Caco-2 (cell line): ENCODE measurements at regions not wholly inside any gene's neighbourhood (a gene's known extent, or its start where the extent isn't known, plus 50 kb on each side); places are given as distances from the start of the nearest gene placed in this dataset.

Experiments used
- BruUV-seq: library from RNA; stranded (reverse); fragments of 400-500 nt; replicated peaks from 2 replicates; lab custom pipeline; 2021; lab: Mats Ljungman, UMichigan
- CTCF ChIA-PET: fragments of 300-600 bp; sonication (Branson Sonifier 250); formaldehyde crosslinking; loops from one replicate; lab custom pipeline; 2022; ENCODE audit warnings: antibody characterized with exemption; lab: Charles Lee
- POLR2A ChIA-PET: fragments of 300-600 bp; sonication (Branson Sonifier 250); formaldehyde crosslinking; loops from one replicate; lab custom pipeline; 2022; ENCODE audit warnings: antibody characterized with exemption; lab: Charles Lee
- DNase-seq, 2 experiments: peaks; one replicate each; pipeline versions ENCODE4 v3.0.0 to v3.0.0-alpha.2; 2020 to 2022
- H3K27me3 ChIP-seq: replicated peaks from 2 replicates; pipeline ENCODE4 v1.6.0; 2011; ENCODE audit warnings: low read length; ENCODE audit not compliant: control insufficient read depth, insufficient read depth
- H3K36me3 ChIP-seq: 2 replicates; pipeline ENCODE4 v1.5.1; 2011; ENCODE audit warnings: low read length; ENCODE audit not compliant: control insufficient read depth, insufficient read depth
- H3K4me1 ChIP-seq: fragments of 250-450 bp; sonication (Bioruptor Pico); 2 replicates; pipeline ENCODE4 v1.5.1; 2020; ENCODE audit warnings: mild to moderate bottlenecking
- H3K4me3 ChIP-seq: 2 replicates; pipeline ENCODE4 v1.5.1; 2011; ENCODE audit warnings: low read depth, mild to moderate bottlenecking, control low read depth, low read length
- H3K9me3 ChIP-seq: fragments of 250-450 bp; sonication (Bioruptor Pico); 2 replicates; pipeline ENCODE4 v1.5.1; 2020; ENCODE audit warnings: mild to moderate bottlenecking, moderate library complexity
- H3K27ac Mint-ChIP-seq: one replicate; pipeline ENCODE4 v1.8.0; 2022; ENCODE audit warnings: mixed read lengths; ENCODE audit not compliant: unreplicated experiment
- H3K27me3 Mint-ChIP-seq: one replicate; pipeline ENCODE4 v1.8.0; 2022; ENCODE audit warnings: mixed read lengths; ENCODE audit not compliant: insufficient read depth, unreplicated experiment
- H3K36me3 Mint-ChIP-seq: one replicate; pipeline ENCODE4 v1.8.0; 2022; ENCODE audit warnings: mild to moderate bottlenecking, mixed read lengths; ENCODE audit not compliant: insufficient read depth, unreplicated experiment
- H3K4me1 Mint-ChIP-seq: one replicate; pipeline ENCODE4 v1.8.0; 2022; ENCODE audit warnings: low read depth, mixed read lengths; ENCODE audit not compliant: unreplicated experiment
- H3K4me3 Mint-ChIP-seq: one replicate; pipeline ENCODE4 v1.8.0; 2022; ENCODE audit warnings: mild to moderate bottlenecking, moderate library complexity, mixed read lengths; ENCODE audit not compliant: unreplicated experiment
- H3K9me3 Mint-ChIP-seq: one replicate; pipeline ENCODE4 v1.8.0; 2022; ENCODE audit warnings: mixed read lengths; ENCODE audit not compliant: unreplicated experiment
- CTCF ChIP-seq, 2 experiments: fragments of 200-600 bp in 1 of 2; IDR thresholded peaks; 1 replicate in 1 of 2; 2 replicates in 1 of 2; pipeline versions ENCODE4 v1.5.1 to v1.8.0; 2011 to 2022; ENCODE audit warnings: antibody characterized with exemption in 1 of 2, control low read depth in 1 of 2, inconsistent platforms in 1 of 2, low read depth in 1 of 2, low read length in 1 of 2, mild to moderate bottlenecking in 1 of 2, moderate library complexity in 1 of 2; ENCODE audit not compliant: insufficient read depth in 1 of 2, severe bottlenecking in 1 of 2, unreplicated experiment in 1 of 2
- intact Hi-C: fragments of 100-400 bp; cut with micrococcal nuclease; formaldehyde crosslinking; loops from one replicate; pipeline ENCODE4 v1.10.0; 2022; ENCODE audit not compliant: unreplicated experiment

- ChIA-PET CTCF (no interaction called here), POLR2A (no interaction called here)
- no TSS peak for BruUV-seq
- H3K36me3 Mint-ChIP-seq = peaks cover 23% of the 10 kb centered on the region
- Histone ChIP-seq H3K27me3 (peaks cover 2% of the 10 kb centered on the region; the same call in 1 of the 2 replicates), H3K4me3 (no peak overlapping the region), H3K9me3 (peaks cover 52% of the 10 kb centered on the region), H3K4me1 (peaks cover 22% of the 10 kb centered on the region), H3K36me3 (0 out of 2 replicates have a peak, but pooled peaks cover 2% of the 10 kb centered on the region)
- DNase-seq = no peak
- peaks cover 24% of the 10 kb centered on the region for H3K4me1 Mint-ChIP-seq
- intact Hi-C loops = no loop called here
- no peak for TF ChIP-seq CTCF (IDR thresholded peaks at IDR 0.05; ENCODE audit: insufficient read depth in 1 of 2, low read depth in 1 of 2, low read length in 1 of 2, severe bottlenecking in 1 of 2, unreplicated experiment in 1 of 2)
- H3K27ac Mint-ChIP-seq = no peak overlapping the region
- no peaks in the 10 kb centered on the region for H3K27me3 Mint-ChIP-seq
- no peak overlapping the region for H3K4me3 Mint-ChIP-seq
- peaks cover 53% of the 10 kb centered on the region for H3K9me3 Mint-ChIP-seq
Observed at GRCh38 chr11:81033779-81034540, 1593.1 kb upstream of the TENM4 start.

GRCh38 chr11:81032906-81033305 lies 1592.1 kb upstream of the TENM4 start:
- Histone ChIP-seq H3K9me3 (peaks cover 42% of the 10 kb centered on the region), H3K27me3 (no peaks in the 10 kb centered on the region), H3K4me3 (no peak overlapping the region), H3K36me3 (no peaks in the 10 kb centered on the region), H3K4me1 (peaks cover 16% of the 10 kb centered on the region)
- intact Hi-C loops = no loop called here
- POLR2A ChIA-PET = no interaction called here
- H3K27me3 Mint-ChIP-seq = no peaks in the 10 kb centered on the region
- H3K9me3 Mint-ChIP-seq = peaks cover 45% of the 10 kb centered on the region
- BruUV-seq = no TSS peak
- peaks cover 14% of the 10 kb centered on the region for H3K36me3 Mint-ChIP-seq
- CTCF ChIA-PET = no interaction called here
- DNase-seq = no peak
- no peak overlapping the region for H3K27ac Mint-ChIP-seq
- H3K4me1 Mint-ChIP-seq = peaks cover 19% of the 10 kb centered on the region
- H3K4me3 Mint-ChIP-seq = no peak overlapping the region
- TF ChIP-seq CTCF (IDR thresholded peaks at IDR 0.05; ENCODE audit: insufficient read depth in 1 of 2, low read depth in 1 of 2, low read length in 1 of 2, severe bottlenecking in 1 of 2, unreplicated experiment in 1 of 2) = no peak

DNA sequence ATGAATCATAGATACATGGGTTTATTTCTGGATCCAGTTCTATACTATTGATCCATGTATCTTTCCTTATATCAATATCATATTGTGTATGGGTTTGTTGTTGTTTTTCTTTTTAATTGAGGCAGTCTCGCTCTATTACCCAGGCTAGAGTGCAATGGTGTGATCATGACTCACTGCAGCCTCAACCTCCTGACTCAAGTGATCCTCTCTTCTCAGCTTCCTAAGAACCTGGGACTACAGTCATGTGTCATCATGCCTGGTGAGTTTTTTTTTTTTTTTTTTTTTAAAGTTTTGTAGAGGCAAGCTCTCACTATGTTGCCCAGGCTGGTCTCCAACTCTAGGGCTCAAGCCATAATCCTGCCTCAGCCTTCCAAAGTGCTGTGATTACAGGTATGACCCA lies 1589.4 kb upstream of the TENM4 start:
- intact Hi-C loops = no loop called here
- ChIA-PET CTCF (no interaction called here), POLR2A (no interaction called here)
- H3K27me3 Mint-ChIP-seq = no peaks in the 10 kb centered on the region
- no TSS peak for BruUV-seq
- H3K4me1 Mint-ChIP-seq = peaks cover 9% of the 10 kb centered on the region
- H3K27ac Mint-ChIP-seq = no peak overlapping the region
- H3K4me3 ChIP-seq = no peak overlapping the region
- H3K4me1 ChIP-seq = peaks cover 10% of the 10 kb centered on the region
- H3K9me3 ChIP-seq = peaks cover 14% of the 10 kb centered on the region; the same call in 1 of the 2 replicates
- DNase-seq = no peak
- H3K36me3 ChIP-seq = no peaks in the 10 kb centered on the region
- no peak overlapping the region for H3K4me3 Mint-ChIP-seq
- H3K9me3 Mint-ChIP-seq = peaks cover 19% of the 10 kb centered on the region
- no peaks in the 10 kb centered on the region for H3K36me3 Mint-ChIP-seq
- H3K27me3 ChIP-seq = no peaks in the 10 kb centered on the region
- no peak for TF ChIP-seq CTCF (IDR thresholded peaks at IDR 0.05; ENCODE audit: insufficient read depth in 1 of 2, low read depth in 1 of 2, low read length in 1 of 2, severe bottlenecking in 1 of 2, unreplicated experiment in 1 of 2)
